Activated B cell treated with CpG ODN at 0.5 μM for 24 hours (primary cell): ENCODE measurements at regions not wholly inside any gene's neighbourhood (a gene's known extent, or its start where the extent isn't known, plus 50 kb on each side); places are given as distances from the start of the nearest gene placed in this dataset.

ENCODE experiments used
- ATAC-seq: fragments of 200-7000 bp; cut with Tn5 transposase; one replicate; pipeline ENCODE4 v1.10.0; 2021; ENCODE audit warnings: low read depth, mild to moderate bottlenecking, moderate library complexity
- CTCF ChIA-PET: fragments of 350-600 bp; sonication (Branson Sonifier 250); formaldehyde crosslinking; loops from one replicate; lab custom pipeline; 2021; ENCODE audit warnings: antibody characterized with exemption; lab: Charles Lee
- POLR2A ChIA-PET: fragments of 350-600 bp; sonication (Branson Sonifier 250); formaldehyde crosslinking; loops from one replicate; lab custom pipeline; 2021; ENCODE audit warnings: antibody characterized with exemption; lab: Charles Lee
- DNase-seq: peaks from one replicate; pipeline ENCODE4 v3.0.0; 2022
- H3K27ac Mint-ChIP-seq: one replicate; pipeline ENCODE4 v1.8.0; 2020; ENCODE audit warnings: mixed read lengths
- H3K27me3 Mint-ChIP-seq: one replicate; pipeline ENCODE4 v1.8.0; 2021; ENCODE audit warnings: mixed read lengths
- H3K36me3 Mint-ChIP-seq: one replicate; pipeline ENCODE4 v1.8.0; 2021; ENCODE audit warnings: low read depth, mixed read lengths
- H3K4me1 Mint-ChIP-seq: one replicate; pipeline ENCODE4 v1.8.0; 2021; ENCODE audit warnings: mixed read lengths
- H3K4me3 Mint-ChIP-seq: one replicate; pipeline ENCODE4 v1.8.0; 2020; ENCODE audit warnings: mild to moderate bottlenecking, mixed read lengths
- H3K9me3 Mint-ChIP-seq: one replicate; pipeline ENCODE4 v1.8.0; 2020; ENCODE audit warnings: mixed read lengths
- CTCF ChIP-seq: fragments of 200-600 bp; IDR thresholded peaks from one replicate; pipeline ENCODE4 v1.8.0; 2022; ENCODE audit warnings: antibody characterized with exemption, mild to moderate bottlenecking
- intact Hi-C: fragments of 100-400 bp; cut with micrococcal nuclease; formaldehyde crosslinking; loops from one replicate; pipeline ENCODE4 v1.15.1; 2024

DNA sequence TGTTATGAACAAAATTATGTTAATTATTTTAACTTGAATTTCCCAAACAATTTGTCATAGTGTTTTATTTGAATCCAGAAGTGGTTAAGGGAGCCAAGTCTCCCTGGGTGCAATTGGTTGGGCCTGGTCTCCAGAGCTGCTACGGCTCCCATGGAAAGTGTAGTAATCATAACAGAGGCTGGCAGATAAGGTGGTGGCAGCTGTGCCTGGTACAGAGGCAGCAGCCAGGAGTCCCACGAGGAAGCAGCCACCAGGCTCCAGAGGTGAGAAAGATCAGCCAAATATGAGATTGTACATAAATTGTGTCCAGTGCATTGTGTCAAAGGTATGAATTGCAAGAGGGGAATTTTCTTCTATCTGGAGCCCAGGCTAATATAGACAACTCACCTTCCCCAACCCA, 368.9 kb upstream of the PTBP2 start:
- Mint-ChIP-seq H3K4me3 (no peak overlapping the region), H3K4me1 (no peaks in the 10 kb centered on the region), H3K27me3 (no peaks in the 10 kb centered on the region), H3K9me3 (peaks cover 2% of the 10 kb centered on the region), H3K36me3 (no peaks in the 10 kb centered on the region), H3K27ac (no peak overlapping the region)
- TF ChIP-seq CTCF: no peak
- no peak for ATAC-seq
- DNase-seq: no peak
- ChIA-PET CTCF (no interaction called here), POLR2A (no interaction called here)
- intact Hi-C loops: no loop called here

GRCh38 chr1:96355521-96355920, 366.1 kb upstream of the PTBP2 start:
- no peak for TF ChIP-seq CTCF
- Mint-ChIP-seq H3K4me1 (no peaks in the 10 kb centered on the region), H3K27me3 (no peaks in the 10 kb centered on the region), H3K27ac (no peak overlapping the region), H3K4me3 (no peak overlapping the region), H3K36me3 (no peaks in the 10 kb centered on the region), H3K9me3 (peaks cover 2% of the 10 kb centered on the region)
- ATAC-seq (no peak), DNase-seq (no peak)
- intact Hi-C loops: no loop called here
- ChIA-PET CTCF (no interaction called here), POLR2A (no interaction called here)

GRCh38 chr1:96355961-96356360, 365.6 kb upstream of the PTBP2 start:
- ATAC-seq (no peak), DNase-seq (no peak)
- Mint-ChIP-seq H3K27me3 (no peaks in the 10 kb centered on the region), H3K4me1 (no peaks in the 10 kb centered on the region), H3K4me3 (no peak overlapping the region), H3K9me3 (peaks cover 2% of the 10 kb centered on the region), H3K36me3 (no peaks in the 10 kb centered on the region), H3K27ac (no peak overlapping the region)
- ChIA-PET CTCF (no interaction called here), POLR2A (no interaction called here)
- no peak for TF ChIP-seq CTCF
- intact Hi-C loops: no loop called here

GRCh38 chr1:96357141-96357765, 364.3 kb upstream of the PTBP2 start:
- ATAC-seq: no peak
- Mint-ChIP-seq H3K36me3 (no peaks in the 10 kb centered on the region), H3K4me3 (no peak overlapping the region), H3K4me1 (no peaks in the 10 kb centered on the region), H3K27me3 (no peaks in the 10 kb centered on the region), H3K27ac (no peak overlapping the region), H3K9me3 (peaks cover 2% of the 10 kb centered on the region)
- intact Hi-C loops: no loop called here
- POLR2A ChIA-PET: no interaction called here
- no peak for TF ChIP-seq CTCF
- no peak for DNase-seq
- CTCF ChIA-PET: no interaction called here

DNA sequence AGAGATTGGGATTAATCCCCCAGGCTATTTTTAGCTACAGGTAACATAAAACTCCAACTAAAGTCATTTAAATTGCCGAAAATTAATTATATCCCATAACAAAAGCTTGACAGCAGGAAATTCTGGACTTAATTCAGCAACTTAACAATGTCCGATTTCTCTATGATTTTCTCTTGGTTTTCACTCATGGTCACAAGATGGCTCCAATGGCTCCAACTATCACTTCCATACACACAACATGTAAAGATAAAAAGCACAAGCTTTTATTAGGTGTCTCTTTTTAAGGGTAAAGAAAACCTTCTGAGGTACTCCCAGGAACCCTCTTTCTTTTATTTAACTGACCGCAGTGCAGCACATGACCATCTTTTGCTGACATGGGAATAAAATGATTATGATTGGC, 363.5 kb upstream of the PTBP2 start:
- POLR2A ChIA-PET: no interaction called here
- no peaks in the 10 kb centered on the region for H3K9me3 Mint-ChIP-seq
- H3K27ac Mint-ChIP-seq: no peak overlapping the region
- H3K36me3 Mint-ChIP-seq: no peaks in the 10 kb centered on the region
- TF ChIP-seq CTCF: no peak
- intact Hi-C loops: no loop called here
- DNase-seq (no peak), ATAC-seq (no peak)
- CTCF ChIA-PET: no interaction called here
- H3K27me3 Mint-ChIP-seq: no peaks in the 10 kb centered on the region
- no peaks in the 10 kb centered on the region for H3K4me1 Mint-ChIP-seq
- no peak overlapping the region for H3K4me3 Mint-ChIP-seq
